Myocyte (in vitro differentiated cells): ENCODE measurements at regions not wholly inside any gene's neighbourhood (a gene's known extent, or its start where the extent isn't known, plus 50 kb on each side); places are given as distances from the start of the nearest gene placed in this dataset.
"Not testable (repeated sequence)": the region's sequence is repeated elsewhere in the genome, so short reads cannot be mapped to it uniquely, and the experiment has no call there.

Experiments
- DNase-seq: peaks from one replicate; pipeline ENCODE4 v3.0.0-alpha.2; 2012; ENCODE audit warnings: low read depth

DNA sequence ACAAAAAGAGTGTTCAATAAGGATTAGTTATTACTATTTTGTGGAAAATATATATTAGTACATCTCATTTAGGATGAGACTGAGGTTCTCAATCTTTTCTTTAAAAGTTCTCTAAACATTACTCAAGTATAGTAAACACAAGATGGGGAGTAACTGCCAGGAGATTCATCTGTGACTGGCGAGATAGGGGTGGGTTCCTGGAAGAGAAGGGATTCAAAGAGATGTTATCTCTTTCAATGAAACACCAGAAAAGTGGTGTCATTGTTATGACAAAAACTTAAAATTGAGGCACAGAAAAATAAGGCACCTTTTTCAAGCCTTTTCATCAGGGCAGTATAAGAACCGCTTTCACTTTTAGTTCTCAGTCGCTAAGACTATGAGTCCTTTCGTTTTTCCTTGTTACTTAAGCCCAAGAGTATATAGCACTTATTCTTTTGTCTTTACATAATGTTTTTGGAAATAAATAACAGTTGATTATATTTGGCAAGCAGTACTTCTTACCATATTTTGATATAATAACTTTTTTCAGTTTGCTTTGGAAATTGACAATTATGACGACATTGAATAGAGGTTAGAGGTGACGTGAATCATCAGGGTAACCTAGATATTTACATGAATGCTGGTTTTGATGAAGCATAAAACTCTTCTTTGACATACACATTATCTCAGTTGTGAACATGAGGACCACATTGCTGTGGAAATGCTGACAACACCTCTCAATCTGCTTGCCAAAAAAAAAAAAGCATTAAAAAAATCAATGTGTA lies 393.9 kb upstream of the TCF4 start:
- DNase-seq: no peak

DNA sequence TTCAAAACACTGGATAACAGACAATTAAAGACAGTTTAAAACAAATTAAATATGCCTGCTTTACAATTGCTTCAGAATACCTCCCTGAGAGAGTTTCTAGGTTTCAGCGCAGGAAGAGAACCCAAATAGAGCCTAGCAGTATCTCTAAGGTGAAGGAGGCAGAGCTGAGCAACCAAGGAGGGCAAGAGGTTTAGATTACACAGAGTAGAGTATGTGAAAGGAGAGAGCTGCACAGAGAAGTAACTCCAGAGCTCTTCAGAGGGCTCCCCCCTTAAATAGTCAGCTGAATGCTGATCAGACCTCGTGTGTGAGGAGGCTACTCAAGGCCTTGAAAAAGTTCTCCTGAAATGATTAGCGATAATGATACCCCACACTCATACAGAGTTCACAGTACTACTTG lies 386.5 kb upstream of the TCF4 start:
- DNase-seq: no peak

DNA sequence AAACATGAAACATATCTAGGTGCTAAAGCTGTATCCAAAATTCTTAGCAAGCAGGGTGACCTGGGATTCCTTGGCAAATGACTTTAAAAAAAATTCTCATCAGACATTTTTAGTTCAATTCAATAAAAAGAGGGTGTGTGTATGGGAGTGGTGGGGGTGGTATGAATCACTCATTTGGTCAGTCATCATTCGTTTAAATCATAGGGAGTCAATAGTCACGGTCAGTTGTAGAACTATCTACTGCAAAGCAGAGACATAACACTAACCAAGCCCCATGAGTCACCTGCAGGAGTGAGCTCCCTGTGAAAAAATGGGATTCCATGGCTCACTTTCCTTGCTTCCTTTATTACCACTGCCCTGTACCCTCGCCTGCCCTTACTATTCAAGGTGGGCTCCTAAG lies 380.6 kb upstream of the TCF4 start:
- DNase-seq: no peak

DNA sequence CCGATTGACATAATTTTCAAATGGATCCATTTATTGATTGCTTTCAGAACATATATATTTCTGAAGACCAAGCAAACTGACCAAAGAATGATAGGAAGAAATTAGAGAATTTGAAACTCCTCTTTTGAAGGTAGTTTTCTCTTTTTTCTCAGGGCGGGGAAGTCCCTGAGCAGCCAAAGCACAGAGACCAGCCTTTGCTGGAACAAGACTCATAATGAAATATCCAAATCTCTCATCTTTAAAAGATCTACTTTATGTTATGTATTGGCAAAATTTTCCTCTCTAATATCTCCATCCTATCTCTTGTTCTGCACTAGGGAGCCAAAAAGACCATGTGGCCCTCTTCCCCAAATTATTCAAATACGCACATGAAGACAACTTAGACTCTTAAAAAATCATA lies 379.0 kb upstream of the TCF4 start:
- DNase-seq: no peak

DNA sequence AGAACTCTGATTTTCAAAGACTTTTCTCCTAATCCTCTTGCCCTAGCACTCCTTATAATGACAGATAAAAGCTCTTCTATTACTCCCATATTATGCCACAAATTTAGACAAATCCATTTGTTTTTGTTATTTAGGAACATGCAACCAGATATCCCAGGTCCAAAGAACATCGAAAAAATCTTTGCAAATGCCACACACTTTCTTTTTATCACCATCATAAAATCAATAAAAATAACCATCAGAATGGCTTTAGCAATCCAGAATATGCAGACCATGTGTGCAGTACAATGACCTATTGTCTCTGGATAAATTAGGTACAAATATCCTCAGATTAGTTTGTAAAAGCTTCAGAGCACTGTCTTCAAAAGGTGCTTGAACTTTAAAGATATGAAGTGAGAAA lies 376.2 kb upstream of the TCF4 start:
- no peak for DNase-seq

DNA sequence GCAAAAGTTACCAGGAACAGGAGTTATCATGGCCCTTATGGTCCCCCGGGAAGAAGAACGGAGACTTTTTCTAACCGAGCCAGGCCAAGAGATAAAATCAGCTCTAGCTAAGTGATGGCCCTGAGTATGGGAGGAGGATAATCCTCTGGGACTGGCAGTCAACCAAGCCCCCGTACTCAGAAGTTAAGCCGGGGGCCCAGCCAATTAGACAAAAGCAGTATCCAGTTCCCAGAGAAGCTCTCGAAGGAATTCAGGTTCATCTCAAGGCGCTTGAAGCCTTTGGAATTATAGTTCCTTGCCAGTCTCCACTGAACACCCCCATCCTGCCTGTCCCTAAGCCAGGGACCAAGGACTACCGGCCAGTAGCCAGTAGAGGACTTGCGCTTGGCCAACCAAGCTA lies 365.3 kb upstream of the TCF4 start:
- no peak for DNase-seq

DNA sequence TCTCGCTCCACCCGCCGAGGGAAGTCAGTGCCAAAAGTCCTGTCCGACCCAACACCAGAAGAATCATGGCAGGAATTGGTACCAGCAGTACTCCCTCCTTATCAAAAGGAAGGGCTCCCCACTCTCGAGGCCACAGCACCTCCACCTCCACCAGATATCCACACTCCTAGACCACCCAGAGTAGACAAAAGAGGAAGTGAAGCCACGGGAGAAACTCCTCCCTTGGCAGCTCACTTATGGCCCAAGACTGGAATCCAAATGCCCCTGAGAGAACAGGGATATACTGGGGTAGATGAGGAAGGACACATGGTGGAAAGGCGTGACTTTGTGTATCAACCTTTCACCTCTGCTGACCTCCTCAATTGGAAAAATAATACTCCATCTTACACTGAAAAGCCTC lies 363.7 kb upstream of the TCF4 start:
- not testable (repeated sequence) for DNase-seq

DNA sequence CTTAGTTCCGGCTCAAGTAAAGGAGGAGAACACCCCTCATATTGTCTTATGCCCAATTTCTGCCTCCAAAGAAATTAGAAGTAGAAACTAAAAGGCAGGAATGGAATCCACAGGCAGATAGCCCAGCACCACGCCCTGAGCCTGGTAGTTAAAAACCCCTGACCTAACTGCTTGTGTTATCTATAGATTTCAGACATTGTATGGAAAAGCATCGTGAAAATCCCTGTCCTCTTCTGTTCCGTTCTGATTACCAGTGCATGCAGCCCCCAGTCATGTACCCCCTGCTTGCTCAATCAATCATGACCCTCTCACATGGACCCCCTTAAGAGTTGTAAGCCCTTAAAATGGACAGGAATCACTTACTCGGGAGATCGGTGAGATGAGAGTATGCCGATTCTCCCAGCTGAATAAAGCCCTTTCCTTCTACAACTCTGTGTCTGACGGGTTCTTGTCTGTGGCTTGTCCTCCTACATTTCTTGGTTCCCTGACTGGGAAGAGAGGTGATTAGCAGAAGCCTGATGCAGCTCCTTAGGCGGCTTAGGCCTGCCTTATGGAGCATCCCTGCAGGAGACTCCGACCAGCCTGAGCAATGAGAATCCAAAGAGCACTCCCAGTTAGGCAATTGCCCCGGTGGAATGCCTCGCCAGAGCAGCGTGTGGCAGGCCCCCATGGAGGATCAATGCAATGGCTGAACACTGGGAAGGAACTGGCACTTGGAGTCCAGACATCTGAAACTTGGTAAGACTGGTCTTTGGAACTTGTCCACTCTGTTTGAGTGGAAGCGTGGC lies 362.6 kb upstream of the TCF4 start:
- DNase-seq: no peak

DNA sequence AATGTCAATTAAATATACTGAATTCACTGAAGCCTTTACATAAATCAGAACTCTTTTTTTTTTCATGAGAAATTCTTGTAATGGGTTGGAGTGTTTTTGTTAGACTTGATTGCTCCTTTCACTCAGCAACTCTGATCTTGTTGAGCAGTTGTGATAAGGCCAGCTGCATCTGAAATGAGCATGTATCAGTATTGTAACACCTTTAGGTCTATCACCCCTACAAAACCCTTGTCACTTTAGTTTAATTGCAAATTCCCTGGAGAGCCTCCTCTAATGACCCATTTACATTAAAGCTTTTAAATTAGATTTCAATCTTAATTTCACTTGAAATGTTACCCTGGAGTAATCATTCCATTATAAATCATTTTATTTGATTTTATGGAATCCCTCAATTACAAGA lies 346.8 kb upstream of the TCF4 start:
- no peak for DNase-seq

DNA sequence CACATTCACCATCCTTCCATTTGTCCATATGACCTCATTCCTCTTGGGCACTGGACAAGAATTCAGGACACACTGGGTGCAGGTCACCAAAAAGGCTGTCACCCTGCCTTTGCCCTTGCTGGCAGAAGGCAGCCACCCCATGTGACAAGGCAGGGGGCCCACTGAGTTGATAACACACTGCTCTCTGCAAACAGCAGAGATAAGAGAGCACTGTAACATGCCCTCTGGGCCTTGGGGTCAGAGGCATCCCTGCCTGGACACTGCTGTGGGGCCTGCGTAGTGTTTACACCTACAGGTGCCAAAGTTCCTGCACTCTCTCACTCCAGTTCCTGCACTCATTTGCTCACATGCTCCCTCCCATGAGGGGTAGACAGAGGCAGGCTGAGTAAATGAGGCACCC lies 344.7 kb upstream of the TCF4 start:
- no peak for DNase-seq

DNA sequence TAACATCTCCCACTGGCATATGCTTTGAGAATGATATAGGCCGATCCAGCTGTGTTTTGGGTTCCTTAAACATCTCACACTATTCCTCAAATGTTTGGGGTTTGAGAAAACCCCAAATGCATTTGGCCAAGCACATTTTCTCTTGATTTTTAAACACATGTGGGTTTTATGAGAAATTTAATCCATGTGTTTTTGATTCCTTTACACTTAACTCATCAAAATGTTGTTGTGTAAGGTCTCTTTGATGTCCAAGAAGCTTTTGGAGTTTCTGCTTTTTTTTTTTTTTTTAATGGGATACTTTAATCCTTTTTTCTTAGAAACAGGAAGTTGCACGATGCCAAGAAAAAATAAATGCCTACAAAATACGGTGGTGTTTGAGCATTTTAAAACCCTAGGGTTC lies 339.8 kb upstream of the TCF4 start:
- DNase-seq: peak; percentile 62

DNA sequence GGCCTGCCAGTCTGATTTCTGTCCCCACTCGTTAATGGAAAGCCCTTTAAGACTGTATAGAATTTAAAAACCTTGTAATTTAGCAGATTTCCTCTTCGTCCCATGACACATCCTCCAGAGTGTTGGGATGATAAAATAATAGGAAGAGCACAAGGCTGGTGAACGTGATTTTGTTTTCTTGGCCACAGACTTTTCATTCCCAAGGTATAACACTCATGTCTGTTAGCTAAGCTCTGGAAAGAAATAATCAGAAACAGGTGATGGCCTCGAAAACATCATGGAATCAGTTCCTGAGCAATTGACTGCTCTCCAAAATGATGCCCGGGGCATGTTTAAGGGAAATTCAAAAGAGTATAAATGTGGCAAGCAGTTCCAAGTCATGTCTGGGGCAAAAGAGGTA lies 337.8 kb upstream of the TCF4 start:
- no peak for DNase-seq

DNA sequence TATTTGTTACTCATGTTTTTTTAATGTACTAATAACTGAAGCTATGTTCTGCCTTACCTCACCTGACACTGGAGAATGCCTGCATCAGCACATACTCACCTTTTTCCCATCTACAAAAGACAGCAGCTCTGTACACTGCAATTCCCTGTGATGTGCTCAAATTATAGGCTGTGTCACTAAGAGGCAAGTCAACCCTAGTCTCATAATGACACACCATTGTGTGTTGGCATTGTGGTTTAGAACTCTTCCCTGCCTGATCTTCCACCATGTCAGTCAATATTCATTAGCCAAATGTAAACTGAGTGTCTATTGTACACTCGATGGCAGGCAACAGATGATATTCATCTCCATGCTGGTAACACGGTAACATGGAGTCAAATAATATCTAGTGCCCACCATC lies 332.1 kb upstream of the TCF4 start:
- no peak for DNase-seq

DNA sequence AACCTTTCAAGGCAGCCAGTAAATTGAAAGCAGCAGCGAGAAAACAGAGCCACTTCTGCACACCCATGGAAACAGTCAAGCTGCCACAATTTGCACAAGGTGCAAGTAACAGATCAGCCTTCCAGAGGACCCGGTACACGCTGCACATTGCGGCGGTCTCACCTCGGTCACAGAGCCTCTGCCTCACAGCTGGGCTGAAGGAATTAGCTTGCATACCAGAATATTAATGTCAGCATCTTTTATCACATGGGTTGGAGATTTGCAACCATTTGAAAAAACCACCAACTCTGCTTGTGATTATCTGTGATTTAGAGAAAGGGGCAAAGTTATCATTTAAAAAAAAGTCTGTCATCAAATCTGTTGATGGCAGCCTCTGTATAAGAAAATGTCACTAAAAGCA lies 330.5 kb upstream of the TCF4 start:
- no peak for DNase-seq

DNA sequence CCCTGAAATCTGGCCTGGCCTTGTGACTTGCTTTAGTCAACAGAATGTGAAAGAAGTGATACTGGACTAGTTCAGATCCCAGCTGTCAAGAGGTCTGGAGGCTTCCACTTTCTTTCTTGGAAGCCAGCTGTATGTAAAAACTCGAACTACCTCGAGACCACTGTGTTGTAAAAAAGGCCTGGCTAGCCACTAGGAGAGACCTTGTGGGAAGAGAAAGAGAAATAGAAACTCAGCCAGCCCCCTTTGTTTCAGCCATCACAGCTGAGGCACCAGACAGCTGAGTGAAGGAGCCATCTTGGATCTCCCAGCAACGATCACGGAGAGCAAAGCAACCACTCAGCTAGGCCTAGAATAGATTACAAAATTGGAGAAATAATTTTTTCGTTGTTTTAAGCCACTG lies 324.9 kb upstream of the TCF4 start:
- no peak for DNase-seq

DNA sequence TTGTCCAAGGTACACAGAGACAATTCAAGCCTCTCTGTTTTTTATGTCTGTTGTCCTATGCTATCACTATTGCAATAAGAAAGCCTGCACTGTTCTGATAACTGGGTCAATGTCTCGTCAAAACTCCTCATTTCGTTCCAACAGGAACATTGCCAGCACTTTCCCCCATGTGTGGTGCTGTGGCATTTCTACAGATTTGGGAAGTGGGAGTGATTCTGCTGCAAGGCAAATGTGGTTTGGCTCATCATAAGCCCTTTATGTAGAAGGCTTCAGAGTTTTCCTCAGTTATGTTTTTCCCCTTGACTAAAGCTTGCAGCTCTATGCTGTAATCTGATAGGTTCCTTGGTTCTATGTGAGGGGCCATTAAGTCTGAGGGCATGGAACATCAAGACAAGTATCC lies 324.1 kb upstream of the TCF4 start:
- no peak for DNase-seq

DNA sequence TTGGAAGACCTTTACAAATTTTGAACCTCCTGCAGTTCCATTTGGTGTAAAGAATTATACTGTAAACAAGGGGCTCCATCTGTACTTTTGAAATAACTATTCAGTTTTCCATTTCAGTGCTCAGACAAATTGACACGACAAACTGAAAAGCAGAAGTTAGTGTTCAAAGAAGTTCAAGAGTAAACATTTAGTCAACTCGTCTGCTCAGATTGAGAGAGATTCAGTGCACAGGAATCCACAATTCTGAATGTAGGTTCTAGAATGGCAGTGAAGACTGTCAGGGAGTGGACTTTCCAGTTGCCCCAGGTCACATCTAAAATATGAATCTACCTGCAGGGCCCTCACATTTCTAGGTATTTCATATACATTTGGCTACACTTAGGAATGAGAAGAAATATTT lies 322.3 kb upstream of the TCF4 start:
- no peak for DNase-seq

DNA sequence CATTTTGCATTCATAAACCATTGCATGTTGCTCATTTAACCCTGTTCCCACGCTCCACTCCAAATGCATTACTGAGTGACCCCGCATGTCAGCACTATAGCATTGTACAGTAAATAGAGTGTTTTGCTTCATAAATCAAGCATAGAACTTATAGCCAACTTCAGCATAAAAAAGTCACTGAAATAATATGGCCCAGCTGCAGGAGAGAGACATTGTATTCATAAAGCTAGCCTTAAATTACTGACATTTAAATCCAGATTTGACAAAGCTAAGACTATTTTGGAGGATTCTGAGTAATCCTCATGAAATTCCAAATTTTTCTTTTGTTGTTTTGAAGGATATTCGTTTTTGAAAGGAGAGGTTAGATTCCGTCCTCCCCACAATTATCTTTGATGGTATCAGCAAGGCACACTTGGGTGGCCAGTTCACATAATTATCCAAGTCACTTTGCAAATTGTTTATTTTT lies 320.9 kb upstream of the TCF4 start:
- DNase-seq: no peak

DNA sequence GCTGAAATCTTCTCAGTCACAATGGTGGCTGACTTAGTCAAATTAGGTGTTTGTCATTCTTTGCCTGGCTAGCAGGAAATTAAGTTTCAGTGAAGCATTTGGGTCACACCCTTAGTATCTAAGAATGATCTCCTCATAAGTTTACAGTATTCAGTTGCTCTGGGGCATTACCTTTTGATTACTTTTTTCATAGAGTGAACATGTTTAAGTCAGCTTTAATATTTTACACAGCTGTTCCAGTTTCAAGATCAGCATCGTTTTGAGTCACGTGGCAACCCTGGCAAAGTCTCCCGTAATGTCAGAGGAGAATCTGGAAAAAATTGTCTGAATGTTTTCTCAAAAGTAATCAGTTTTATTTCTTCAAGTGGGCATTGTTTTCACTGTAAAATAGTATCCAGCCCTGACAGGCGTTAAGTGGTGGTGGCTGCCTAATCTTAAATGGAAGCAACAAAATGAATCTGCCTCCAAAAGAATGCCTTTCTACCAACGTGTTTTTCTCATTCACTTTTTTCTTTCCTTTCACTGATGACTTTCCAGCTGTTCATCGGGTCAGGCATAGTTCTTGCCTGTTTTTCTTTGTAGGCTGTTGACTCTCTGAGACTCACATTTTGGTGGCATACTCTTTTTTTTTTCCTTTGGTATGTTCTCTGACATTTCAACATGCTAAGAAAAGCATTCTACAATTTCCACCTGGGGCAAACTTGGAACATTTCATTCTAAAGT lies 319.6 kb upstream of the TCF4 start:
- peak; percentile 24 for DNase-seq

DNA sequence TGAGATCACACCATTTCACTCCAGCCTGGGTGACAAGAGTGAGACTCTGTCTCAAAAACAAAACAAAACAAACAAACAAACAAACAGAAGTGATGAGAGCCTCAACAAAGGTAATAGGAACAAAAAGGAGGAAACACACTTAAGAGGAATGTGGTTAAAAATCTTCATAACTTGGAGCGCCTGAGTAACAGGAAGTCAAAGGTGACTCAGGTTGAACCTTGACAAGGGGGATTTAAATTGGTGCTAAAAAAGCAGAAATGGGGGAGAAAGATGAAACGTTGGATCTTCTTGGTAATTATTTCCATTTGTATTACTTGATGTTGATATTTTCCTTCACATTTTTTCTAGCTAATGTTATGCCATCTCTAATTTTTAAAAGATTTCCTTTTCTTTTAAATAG lies 318.5 kb upstream of the TCF4 start:
- DNase-seq: no peak

DNA sequence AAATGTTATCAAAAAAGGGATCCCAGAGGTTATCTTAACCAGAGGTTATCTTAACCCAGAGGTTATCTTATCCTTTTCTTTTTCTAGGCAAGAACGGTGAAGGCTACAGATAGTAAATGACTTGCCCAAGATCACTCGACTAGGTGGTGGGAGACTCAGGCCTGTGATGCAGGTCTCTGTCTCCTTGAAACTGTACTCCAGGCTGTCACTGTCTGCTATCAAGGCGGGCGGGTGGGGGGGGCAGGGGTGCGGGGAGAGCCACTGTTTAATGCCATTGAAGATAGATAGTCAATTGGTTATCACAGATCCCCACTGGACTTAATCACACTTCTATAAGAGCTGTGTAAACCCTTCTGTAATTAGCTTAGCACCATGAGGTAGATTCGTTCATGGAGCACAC lies 315.9 kb upstream of the TCF4 start:
- no peak for DNase-seq

DNA sequence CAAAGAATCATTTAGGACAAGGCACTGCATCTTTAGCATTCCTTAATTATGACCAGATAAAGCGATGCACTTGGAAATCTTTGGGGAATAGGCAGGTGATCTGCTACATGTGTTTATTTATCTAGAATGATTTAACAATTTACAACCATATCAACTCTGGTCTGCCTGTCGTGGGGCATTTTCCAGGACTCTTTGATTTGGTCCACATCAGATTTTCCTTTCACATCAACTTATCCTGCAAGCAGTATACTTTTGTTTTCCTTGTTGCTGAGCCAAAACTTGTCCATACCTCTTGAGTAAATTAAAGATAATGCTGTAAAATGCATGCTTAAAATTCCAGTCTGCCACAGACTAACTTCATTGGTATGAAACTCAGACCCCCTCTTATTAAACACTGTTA lies 312.4 kb upstream of the TCF4 start:
- no peak for DNase-seq
